ENCODE measurements at regions not wholly inside any gene's neighbourhood (a gene's known extent, or its start where the extent isn't known, plus 50 kb on each side); places are given as distances from the start of the nearest gene placed in this dataset.
"Not testable (repeated sequence)": the region's sequence is repeated elsewhere in the genome, so short reads cannot be mapped to it uniquely, and the experiment has no call there.

GRCh38 chr6:16040628-16040974 lies 88.3 kb upstream of the MYLIP start:
- Histone ChIP-seq H3K36me3 (replicated peaks in 1 of 2; ENCODE audit: control insufficient read depth in 1 of 2, insufficient read depth in 2 of 2, low read length in 1 of 2) (no peaks in the 10 kb centered on the region), H3K9me3 (no peaks in the 10 kb centered on the region), H3K9me2 (no peaks in the 10 kb centered on the region), H3K4me2 (no peak overlapping the region), H3K9ac (no peak overlapping the region), H4K20me1 (ENCODE audit: insufficient read depth) (no peaks in the 10 kb centered on the region), H3F3A (replicated peaks; ENCODE audit: insufficient read depth) (no peaks in the 10 kb centered on the region), H3K4me1 (ENCODE audit: control insufficient read depth in 1 of 2, insufficient read depth in 2 of 2, low read depth in 1 of 2, low read length in 1 of 2) (no peaks in the 10 kb centered on the region), H2AFZ (ENCODE audit: low read depth) (no peak overlapping the region), H3K27me3 (ENCODE audit: insufficient read depth) (no peaks in the 10 kb centered on the region), H3K4me3 (ENCODE audit: low read depth in 2 of 2, low read length in 1 of 2) (no peak overlapping the region), H3K79me2 (ENCODE audit: insufficient read depth) (no peaks in the 10 kb centered on the region), H3K27ac (ENCODE audit: low read depth in 2 of 2, low read length in 1 of 2) (no peak overlapping the region)
- no peak for DNase-seq
- ChIA-PET CTCF (no interaction called here), POLR2A (no interaction called here)
- WGBS (ENCODE audit: low lambda C conversion rate), result 52% methylated on average over 9 of the region's 15 CpGs
- TF ChIP-seq GABPA (IDR thresholded peaks at IDR 0.05; ENCODE audit: low read depth), result no peak
- no peak for TF ChIP-seq RAD21 (IDR thresholded peaks at IDR 0.05; ENCODE audit: low read length)
- no peak for TF ChIP-seq FOXM1 (IDR thresholded peaks at IDR 0.05; ENCODE audit: low read depth)
- no peak for TF ChIP-seq SMC3 (IDR thresholded peaks at IDR 0.05; ENCODE audit: low read depth, low read length)

- POLR2A ChIA-PET; H3K9me3 ChIP-seq; H3K9ac ChIP-seq; H3K27me3 ChIP-seq (ENCODE audit: insufficient read depth); DNase-seq; H3K36me3 ChIP-seq (replicated peaks in 1 of 2; ENCODE audit: control insufficient read depth in 1 of 2, insufficient read depth in 2 of 2, low read length in 1 of 2); H3K27ac ChIP-seq (ENCODE audit: low read depth in 2 of 2, low read length in 1 of 2); H3K79me2 ChIP-seq (ENCODE audit: insufficient read depth); H3K4me2 ChIP-seq; H3F3A ChIP-seq (replicated peaks; ENCODE audit: insufficient read depth); H3K4me1 ChIP-seq (ENCODE audit: control insufficient read depth in 1 of 2, insufficient read depth in 2 of 2, low read depth in 1 of 2, low read length in 1 of 2); H3K4me3 ChIP-seq (ENCODE audit: low read depth in 2 of 2, low read length in 1 of 2); H3K9me2 ChIP-seq; H4K20me1 ChIP-seq (ENCODE audit: insufficient read depth); CTCF ChIA-PET; H2AFZ ChIP-seq (ENCODE audit: low read depth): not testable (repeated sequence)
- 42% methylated on average over 1 of the region's 17 CpGs for WGBS (ENCODE audit: low lambda C conversion rate)
These were observed 88.8 kb upstream of the MYLIP start for GRCh38 chr6:16039892-16040627.

- Histone ChIP-seq H3K36me3 (replicated peaks in 1 of 2; ENCODE audit: control insufficient read depth in 1 of 2, insufficient read depth in 2 of 2, low read length in 1 of 2) (no peaks in the 10 kb centered on the region), H3K79me2 (ENCODE audit: insufficient read depth) (no peaks in the 10 kb centered on the region), H3F3A (replicated peaks; ENCODE audit: insufficient read depth) (no peaks in the 10 kb centered on the region), H3K27ac (ENCODE audit: low read depth in 2 of 2, low read length in 1 of 2) (no peak overlapping the region), H2AFZ (ENCODE audit: low read depth) (no peak overlapping the region), H3K9me3 (no peaks in the 10 kb centered on the region), H3K4me1 (ENCODE audit: control insufficient read depth in 1 of 2, insufficient read depth in 2 of 2, low read depth in 1 of 2, low read length in 1 of 2) (no peaks in the 10 kb centered on the region), H3K27me3 (ENCODE audit: insufficient read depth) (no peaks in the 10 kb centered on the region), H3K4me2 (no peak overlapping the region), H4K20me1 (ENCODE audit: insufficient read depth) (no peaks in the 10 kb centered on the region), H3K9ac (no peak overlapping the region), H3K4me3 (ENCODE audit: low read depth in 2 of 2, low read length in 1 of 2) (no peak overlapping the region), H3K9me2 (no peaks in the 10 kb centered on the region)
- DNase-seq, result no peak
- ChIA-PET POLR2A (no interaction called here), CTCF (no interaction called here)
- TF ChIP-seq USF2 (IDR thresholded peaks at IDR 0.05; ENCODE audit: borderline replicate concordance, low read depth, low read length) (no peak), TEAD4 (IDR thresholded peaks at IDR 0.05; ENCODE audit: borderline replicate concordance, insufficient read depth) (no peak), FOXJ3 (CRISPR knock-in tag; IDR thresholded peaks at IDR 0.05) (no peak), RCOR1 (IDR thresholded peaks at IDR 0.05; ENCODE audit: low read length) (no peak), USF1 (IDR thresholded peaks at IDR 0.05; ENCODE audit: borderline replicate concordance, low read depth) (no peak), CHD2 (IDR thresholded peaks at IDR 0.05; ENCODE audit: low read length, partially characterized antibody) (no peak), POLR2AphosphoS5 (IDR thresholded peaks at IDR 0.05; ENCODE audit: low read depth, low read length) (no peak), ZBTB33 (IDR thresholded peaks at IDR 0.05; ENCODE audit: borderline replicate concordance, low read depth) (no peak), YY1 (IDR thresholded peaks at IDR 0.05; ENCODE audit: low read depth) (no peak), GATA2 (CRISPR knock-in tag; IDR thresholded peaks at IDR 0.05) (no peak), PBX3 (IDR thresholded peaks at IDR 0.05) (no peak), NFIC (IDR thresholded peaks at IDR 0.05; ENCODE audit: borderline replicate concordance) (no peak), RXRA (IDR thresholded peaks at IDR 0.05; ENCODE audit: borderline replicate concordance, low read depth) (no peak), FOSL2 (IDR thresholded peaks at IDR 0.05; ENCODE audit: borderline replicate concordance, low read depth) (no peak)
- 18% methylated on average over 2 of the region's 2 CpGs for WGBS (ENCODE audit: low lambda C conversion rate)
These were observed 89.9 kb upstream of the MYLIP start for GRCh38 chr6:16038938-16039337.
